H1 (cell line): ENCODE measurements at regions not wholly inside any gene's neighbourhood (a gene's known extent, or its start where the extent isn't known, plus 50 kb on each side); places are given as distances from the start of the nearest gene placed in this dataset.

Experiments
- CTCF ChIA-PET: fragments of 300-600 bp; sonication (Branson Sonifier 250); formaldehyde crosslinking; loops from one replicate; lab custom pipeline; 2021; ENCODE audit not compliant: partially characterized antibody; lab: Charles Lee
- POLR2A ChIA-PET: fragments of 300-600 bp; sonication (Branson Sonifier 250); formaldehyde crosslinking; loops from one replicate; lab custom pipeline; 2021; ENCODE audit warnings: inconsistent platforms; ENCODE audit not compliant: partially characterized antibody; lab: Charles Lee
- DNase-seq, 2 experiments: peaks; one replicate each; pipeline versions ENCODE4 v3.0.0 to v3.0.0-alpha.2; 2010 to 2022; ENCODE audit warnings: low spot score in 2 of 2, low read depth in 1 of 2, mixed read lengths in 1 of 2
- FAIRE-seq: peaks from 2 replicates; lab custom pipeline; 2011; peaks lifted over from hg19 to GRCh38; lab: Jason Lieb, UNC
- H2AFZ ChIP-seq: 2 replicates; pipeline ENCODE4 v1.8.1; 2012; ENCODE audit warnings: low read length, inconsistent platforms
- H2AK5ac ChIP-seq: 2 replicates; pipeline ENCODE4 v1.6.1; 2013; ENCODE audit warnings: low read depth, low read length
- H2BK120ac ChIP-seq: replicated peaks from 2 replicates; pipeline ENCODE3; 2013; ENCODE audit warnings: low read depth, low read length, inconsistent platforms
- H2BK12ac ChIP-seq: 2 replicates; pipeline ENCODE4 v1.6.1; 2013; ENCODE audit warnings: low read depth, low read length
- H2BK15ac ChIP-seq: 2 replicates; pipeline ENCODE4 v1.6.1; 2013; ENCODE audit warnings: low read length
- H2BK20ac ChIP-seq: 2 replicates; pipeline ENCODE4 v1.6.1; 2013; ENCODE audit warnings: low read length
- H2BK5ac ChIP-seq: 2 replicates; pipeline ENCODE4 v1.6.1; 2013; ENCODE audit warnings: low read depth, low read length
- H3K14ac ChIP-seq: 2 replicates; pipeline ENCODE4 v1.6.1; 2013; ENCODE audit warnings: inconsistent platforms; ENCODE audit not compliant: insufficient read length
- H3K18ac ChIP-seq: 2 replicates; pipeline ENCODE4 v1.6.1; 2013; ENCODE audit warnings: low read length; ENCODE audit errors: extremely low read depth
- H3K23ac ChIP-seq: 2 replicates; pipeline ENCODE4 v1.6.1; 2013; ENCODE audit warnings: inconsistent platforms; ENCODE audit not compliant: insufficient read length
- H3K23me2 ChIP-seq: 2 replicates; pipeline ENCODE4 v1.6.1; 2013; ENCODE audit warnings: low read depth, low read length
- H3K27ac ChIP-seq: 2 replicates; pipeline ENCODE4 v1.6.1; 2011; ENCODE audit warnings: low read depth, low read length, inconsistent platforms
- H3K27me3 ChIP-seq, 4 experiments: replicated peaks in 1 of 4; 1 replicate in 1 of 4; 2 replicates in 3 of 4; pipeline versions ENCODE4 v1.6.1 to v1.8.1; 2011 to 2013; ENCODE audit warnings: low read length in 3 of 4, mild to moderate bottlenecking in 3 of 4, inconsistent platforms in 2 of 4, mixed read lengths in 2 of 4, moderate library complexity in 1 of 4; ENCODE audit not compliant: control insufficient read depth in 3 of 4, insufficient read depth in 3 of 4; ENCODE audit errors: extremely low read depth in 1 of 4
- H3K36me3 ChIP-seq, 4 experiments: 2 replicates each; pipeline versions ENCODE4 v1.6.1 to v1.8.1; 2011 to 2013; ENCODE audit warnings: mild to moderate bottlenecking in 4 of 4, low read length in 3 of 4, moderate library complexity in 2 of 4, control low read depth in 1 of 4, inconsistent platforms in 1 of 4; ENCODE audit not compliant: insufficient read depth in 4 of 4, control insufficient read depth in 2 of 4
- H3K4ac ChIP-seq: replicated peaks from 2 replicates; pipeline ENCODE3; 2013; ENCODE audit warnings: low read length, low read depth, mixed read lengths, inconsistent platforms; ENCODE audit not compliant: insufficient read length
- H3K4me1 ChIP-seq, 4 experiments: replicated peaks in 1 of 4; 1 replicate in 1 of 4; 2 replicates in 3 of 4; pipeline versions ENCODE4 v1.6.1 to v1.8.1; 2011 to 2013; ENCODE audit warnings: low read length in 3 of 4, inconsistent platforms in 2 of 4, mixed read lengths in 1 of 4; ENCODE audit not compliant: insufficient read depth in 4 of 4, control insufficient read depth in 3 of 4
- H3K4me2 ChIP-seq, 2 experiments: 2 replicates each; pipeline versions ENCODE4 v1.6.1 to v1.8.1; 2011 to 2013; ENCODE audit warnings: low read depth in 2 of 2, low read length in 2 of 2, control low read depth in 1 of 2, inconsistent platforms in 1 of 2, mild to moderate bottlenecking in 1 of 2; ENCODE audit not compliant: insufficient read depth in 1 of 2
- H3K4me3 ChIP-seq, 4 experiments: fragments of 200-600, 300-600 bp in 1 of 4; sonication (generic), shearing (Covaris generic), sonication (Bioruptor Twin) in 1 of 4; 2 replicates each; pipeline versions ENCODE4 v1.5.1 to v1.8.1; 2011 to 2016; ENCODE audit warnings: low read length in 4 of 4, low read depth in 3 of 4, control low read depth in 2 of 4, inconsistent platforms in 2 of 4, mild to moderate bottlenecking in 2 of 4, mixed read lengths in 1 of 4, moderate library complexity in 1 of 4; ENCODE audit not compliant: insufficient read depth in 2 of 4; ENCODE audit errors: extremely low read depth in 1 of 4
- H3K56ac ChIP-seq: replicated peaks from 2 replicates; pipeline ENCODE3; 2013; ENCODE audit warnings: low read depth, mild to moderate bottlenecking, mixed read lengths, low read length, inconsistent platforms; ENCODE audit not compliant: insufficient read length
- H3K79me1 ChIP-seq: 2 replicates; pipeline ENCODE4 v1.6.1; 2013; ENCODE audit warnings: low read depth, low read length, control low read depth
- H3K79me2 ChIP-seq, 2 experiments: 2 replicates each; pipeline versions ENCODE4 v1.6.1 to v1.8.1; 2012 to 2013; ENCODE audit warnings: low read length in 2 of 2, mild to moderate bottlenecking in 2 of 2, inconsistent platforms in 1 of 2; ENCODE audit not compliant: insufficient read depth in 2 of 2, control insufficient read depth in 1 of 2
- H3K9ac ChIP-seq, 4 experiments: replicated peaks in 1 of 4; 1 replicate in 1 of 4; 2 replicates in 3 of 4; pipeline versions ENCODE4 v1.6.1 to v1.8.1; 2011 to 2013; ENCODE audit warnings: low read depth in 3 of 4, low read length in 3 of 4, control low read depth in 2 of 4, mild to moderate bottlenecking in 2 of 4, moderate library complexity in 2 of 4, inconsistent platforms in 1 of 4; ENCODE audit errors: extremely low read depth in 1 of 4
- H3K9me3 ChIP-seq, 2 experiments: 2 replicates each; pipeline versions ENCODE4 v1.6.1 to v1.8.1; 2012 to 2013; ENCODE audit warnings: mild to moderate bottlenecking in 2 of 2, moderate library complexity in 2 of 2, control low read depth in 1 of 2, inconsistent platforms in 1 of 2, low read depth in 1 of 2, low read length in 1 of 2, mixed read lengths in 1 of 2; ENCODE audit not compliant: insufficient read depth in 2 of 2
- H4K20me1 ChIP-seq, 2 experiments: replicated peaks in 1 of 2; 2 replicates each; pipeline versions ENCODE3 to v1.8.1; 2011 to 2013; ENCODE audit warnings: inconsistent platforms in 2 of 2, low read length in 2 of 2, mild to moderate bottlenecking in 1 of 2; ENCODE audit not compliant: insufficient read depth in 2 of 2, control insufficient read depth in 1 of 2
- H4K5ac ChIP-seq: 2 replicates; pipeline ENCODE4 v1.6.1; 2013; ENCODE audit warnings: low read length, low read depth, mixed read lengths, inconsistent platforms; ENCODE audit not compliant: insufficient read length
- H4K8ac ChIP-seq: 2 replicates; pipeline ENCODE4 v1.8.0; 2013; ENCODE audit warnings: mild to moderate bottlenecking, moderate library complexity, low read length, inconsistent platforms; ENCODE audit not compliant: insufficient read depth; ENCODE audit errors: extremely low read depth
- H4K91ac ChIP-seq: replicated peaks from 2 replicates; pipeline ENCODE3; 2013; ENCODE audit warnings: low read length, mixed read lengths, inconsistent platforms; ENCODE audit not compliant: insufficient read length
- RBBP5 ChIP-seq: IDR thresholded peaks from 2 replicates; pipeline ENCODE4 v1.7.1; 2012; ENCODE audit warnings: low read depth, mild to moderate bottlenecking, inconsistent platforms, low read length, moderate library complexity, borderline replicate concordance
- SP1 ChIP-seq: IDR thresholded peaks from 2 replicates; pipeline ENCODE4 v1.6.1; 2011; ENCODE audit warnings: low read depth, low read length
- ZNF274 ChIP-seq: IDR thresholded peaks from 2 replicates; pipeline ENCODE4 v1.7.0; 2012; ENCODE audit warnings: low read length, borderline replicate concordance; ENCODE audit errors: extremely low read depth
- TF ChIP-seq, protein P1 (sequence below): IDR thresholded peaks from 2 replicates; pipeline ENCODE4 v1.6.1; 2012; ENCODE audit warnings: low read length, inconsistent platforms

- DNase-seq (no peak), FAIRE-seq (no peak)
- H3K14ac ChIP-seq, result no peak overlapping the region
- no peak overlapping the region for H3K4me2 ChIP-seq
- H3K4ac ChIP-seq, result no peak overlapping the region
- H3K4me3 ChIP-seq, result no peak overlapping the region
- H2BK5ac ChIP-seq, result no peak overlapping the region
- no peak overlapping the region for H4K8ac ChIP-seq
- no peak overlapping the region for H3K27ac ChIP-seq
- no peak overlapping the region for H2BK20ac ChIP-seq
- no peak overlapping the region for H2BK120ac ChIP-seq
- no peak overlapping the region for H4K5ac ChIP-seq
- no peaks in the 10 kb centered on the region for H3K4me1 ChIP-seq
- no peak overlapping the region for H3K23ac ChIP-seq
- peaks cover 2 to 8% of the 10 kb centered on the region in 2 experiments; a peak in 2 of 4 replicates for H3K9me3 ChIP-seq
- no peak overlapping the region for H3K56ac ChIP-seq
- no peak overlapping the region for H3K9ac ChIP-seq
- no peak overlapping the region for H3K18ac ChIP-seq
- H2AK5ac ChIP-seq, result no peak overlapping the region
- H2BK12ac ChIP-seq, result no peak overlapping the region
- H3K27me3 ChIP-seq, result no peaks in the 10 kb centered on the region
- TF ChIP-seq SP1 (no peak), RBBP5 (no peak), ZNF274 (no peak)
- TF ChIP-seq, protein P1, sequence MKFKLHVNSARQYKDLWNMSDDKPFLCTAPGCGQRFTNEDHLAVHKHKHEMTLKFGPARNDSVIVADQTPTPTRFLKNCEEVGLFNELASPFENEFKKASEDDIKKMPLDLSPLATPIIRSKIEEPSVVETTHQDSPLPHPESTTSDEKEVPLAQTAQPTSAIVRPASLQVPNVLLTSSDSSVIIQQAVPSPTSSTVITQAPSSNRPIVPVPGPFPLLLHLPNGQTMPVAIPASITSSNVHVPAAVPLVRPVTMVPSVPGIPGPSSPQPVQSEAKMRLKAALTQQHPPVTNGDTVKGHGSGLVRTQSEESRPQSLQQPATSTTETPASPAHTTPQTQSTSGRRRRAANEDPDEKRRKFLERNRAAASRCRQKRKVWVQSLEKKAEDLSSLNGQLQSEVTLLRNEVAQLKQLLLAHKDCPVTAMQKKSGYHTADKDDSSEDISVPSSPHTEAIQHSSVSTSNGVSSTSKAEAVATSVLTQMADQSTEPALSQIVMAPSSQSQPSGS, result no peak
- H3K36me3 ChIP-seq, result 0 out of 8 replicates have a peak, but pooled peaks cover 0 to 2% (median 0%) of the 10 kb centered on the region in 4 experiments
- CTCF ChIA-PET, result no interaction called here
- no peaks in the 10 kb centered on the region for H3K23me2 ChIP-seq
- no peaks in the 10 kb centered on the region for H3K79me2 ChIP-seq
- no peaks in the 10 kb centered on the region for H4K20me1 ChIP-seq
- no peak overlapping the region for H2BK15ac ChIP-seq
- no peak overlapping the region for H2AFZ ChIP-seq
- H4K91ac ChIP-seq, result no peak overlapping the region
- POLR2A ChIA-PET, result interaction anchor here (0.9 kb wide), 1 partner anchor 202 kb away, joined by 3 read pairs; no protein-coding TSS in a partner anchor
- H3K79me1 ChIP-seq, result no peaks in the 10 kb centered on the region
These were observed 62.4 kb downstream of the CD24 start for GRCh38 chr6:106912091-106912490.
